Skin of body (tissue), 1 donor: ENCODE measurements at regions not wholly inside any gene's neighbourhood (a gene's known extent, or its start where the extent isn't known, plus 50 kb on each side); places are given as distances from the start of the nearest gene placed in this dataset.
A peak's percentile ranks its signal among the peaks of the same experiment; 100 is the strongest.
"Not testable (repeated sequence)": the region's sequence is repeated elsewhere in the genome, so short reads cannot be mapped to it uniquely, and the experiment has no call there.

Experiments used
- DNase-seq: peaks from one replicate; lab custom pipeline; 2025; lab: John Stamatoyannopoulos, UW

- DNase-seq = no peak
Measured at GRCh38 chr2:173713904-173714555, 251.1 kb downstream of the SP3 start.

GRCh38 chr2:173715441-173715840, 249.7 kb downstream of the SP3 start:
- peak; percentile 13 for DNase-seq

- DNase-seq = no peak
Measured at GRCh38 chr2:173716458-173717052, 248.6 kb downstream of the SP3 start.

GRCh38 chr2:173719471-173719870, 245.7 kb downstream of the SP3 start:
- no peak for DNase-seq

- DNase-seq = no peak
Measured at GRCh38 chr2:173720306-173720705, 244.9 kb downstream of the SP3 start.

- no peak for DNase-seq
Measured at GRCh38 chr2:173734797-173735196, 230.4 kb downstream of the SP3 start.

- DNase-seq = not testable (repeated sequence)
Measured at GRCh38 chr2:173737954-173738575, 227.1 kb downstream of the SP3 start.

- DNase-seq = no peak
Measured at GRCh38 chr2:173739006-173739405, 226.2 kb downstream of the SP3 start.

GRCh38 chr2:173740639-173741038, 224.5 kb downstream of the SP3 start:
- DNase-seq = no peak

GRCh38 chr2:173741759-173742158, 223.4 kb downstream of the SP3 start:
- DNase-seq = no peak

- no peak for DNase-seq
Measured at GRCh38 chr2:173747035-173747434, 218.1 kb downstream of the SP3 start.

- peak; percentile 2 for DNase-seq
Measured at GRCh38 chr2:173749315-173749714, 215.9 kb downstream of the SP3 start.

- peak; percentile 34 for DNase-seq
Measured at GRCh38 chr2:173750353-173750801, 214.8 kb downstream of the SP3 start.

GRCh38 chr2:173750831-173751230, 214.3 kb downstream of the SP3 start:
- DNase-seq = no peak

GRCh38 chr2:173751245-173751975, 213.8 kb downstream of the SP3 start:
- DNase-seq = no peak

GRCh38 chr2:173752152-173752551, 213.0 kb downstream of the SP3 start:
- DNase-seq = no peak

- no peak for DNase-seq
Measured at GRCh38 chr2:173753441-173753840, 211.7 kb downstream of the SP3 start.

- no peak for DNase-seq
Measured at GRCh38 chr2:173754165-173754564, 211.0 kb downstream of the SP3 start.

- no peak for DNase-seq
Measured at GRCh38 chr2:173754837-173755236, 210.3 kb downstream of the SP3 start.

- DNase-seq = no peak
Measured at GRCh38 chr2:173755798-173756197, 209.4 kb downstream of the SP3 start.

GRCh38 chr2:173759959-173760358, 205.2 kb downstream of the SP3 start:
- DNase-seq = no peak

- DNase-seq = peak; percentile 35
Measured at GRCh38 chr2:173760553-173760952, 204.6 kb downstream of the SP3 start.
